ENCODE measurements at regions not wholly inside any gene's neighbourhood (a gene's known extent, or its start where the extent isn't known, plus 50 kb on each side); places are given as distances from the start of the nearest gene placed in this dataset.

- Histone ChIP-seq H3K27ac (no peak overlapping the region), H3K36me3 (no peaks in the 10 kb centered on the region), H3K4me3 (no peak overlapping the region), H3K4me1 (no peaks in the 10 kb centered on the region), H3K27me3 (no peaks in the 10 kb centered on the region), H3K9me3 (peaks cover 0 to 22% (median 0%) of the 10 kb centered on the region in 11 donors)
- intact Hi-C loops (cut with DNase I), result no loop called here
- WGBS, 2 donors, result 88 to 99% methylated on average over 2 of the region's 2 CpGs
- TF ChIP-seq CTCF (IDR thresholded peaks at IDR 0.05), result no peak
- no peak for DNase-seq
- no peak for ATAC-seq
These were observed 124.0 kb upstream of the S100G start for GRCh38 chrX:16526003-16526402.

- Histone ChIP-seq H3K36me3 (no peaks in the 10 kb centered on the region), H3K4me1 (no peaks in the 10 kb centered on the region), H3K27ac (no peak overlapping the region), H3K9me3 (peaks cover 0 to 22% (median 0%) of the 10 kb centered on the region in 11 donors), H3K4me3 (no peak overlapping the region), H3K27me3 (peaks cover 0 to 5% (median 0%) of the 10 kb centered on the region in 7 donors)
- DNase-seq (no peak), ATAC-seq (no peak)
- no peak for TF ChIP-seq CTCF (IDR thresholded peaks at IDR 0.05)
- 62 to 91% methylated on average over 3 of the region's 3 CpGs for WGBS, 2 donors
- intact Hi-C loops (cut with DNase I), result no loop called here
These were observed 121.3 kb upstream of the S100G start for GRCh38 chrX:16528620-16529019.
